ENCODE measurements at regions not wholly inside any gene's neighbourhood (a gene's known extent, or its start where the extent isn't known, plus 50 kb on each side); places are given as distances from the start of the nearest gene placed in this dataset.

DNA sequence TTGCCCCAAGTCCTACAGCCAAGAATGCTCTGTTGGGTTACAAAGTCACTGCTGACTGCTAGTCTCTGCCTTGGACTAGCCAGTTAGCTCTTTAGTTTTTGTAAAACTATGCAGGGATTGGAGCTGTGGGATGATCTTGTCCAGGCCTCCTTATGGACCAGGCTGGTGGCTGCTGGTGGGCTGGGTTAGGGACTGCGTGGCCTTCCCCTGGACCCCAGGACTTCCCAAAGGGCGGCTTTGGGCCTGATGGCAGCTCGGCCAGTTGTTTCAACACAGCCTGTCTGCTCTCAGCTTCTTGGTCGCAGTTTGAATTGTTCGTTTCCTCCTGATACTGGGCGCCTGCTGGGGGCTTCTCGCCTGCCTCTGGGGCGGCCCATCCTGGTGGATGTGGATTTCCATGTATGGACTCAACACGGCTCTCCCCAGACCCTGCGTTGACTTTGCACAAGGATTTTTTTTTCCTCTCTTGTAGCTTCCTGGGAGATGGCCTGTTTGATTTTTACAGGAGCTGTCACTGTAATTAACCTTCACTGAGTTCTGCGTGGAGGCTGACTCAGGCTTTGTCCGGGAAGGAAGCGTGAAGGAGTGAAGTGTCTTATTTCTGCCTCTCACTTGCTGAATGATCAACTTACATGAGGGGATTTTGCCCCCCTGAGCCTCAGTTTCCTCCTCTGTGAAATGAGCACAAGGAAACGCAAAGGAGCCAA, 91.9 kb upstream of the NEURL1B start:
- no peak for DNase-seq (ENCODE audit: low spot score)

GRCh38 chr5:172548311-172548731, 92.7 kb upstream of the NEURL1B start:
- DNase-seq (ENCODE audit: low spot score), result no peak

GRCh38 chr5:172546196-172546595, 91.9 kb upstream of the SH3PXD2B start:
- DNase-seq (ENCODE audit: low spot score), result no peak

GRCh38 chr5:172545291-172545801, 91.0 kb upstream of the SH3PXD2B start:
- no peak for DNase-seq (ENCODE audit: low spot score)

DNA sequence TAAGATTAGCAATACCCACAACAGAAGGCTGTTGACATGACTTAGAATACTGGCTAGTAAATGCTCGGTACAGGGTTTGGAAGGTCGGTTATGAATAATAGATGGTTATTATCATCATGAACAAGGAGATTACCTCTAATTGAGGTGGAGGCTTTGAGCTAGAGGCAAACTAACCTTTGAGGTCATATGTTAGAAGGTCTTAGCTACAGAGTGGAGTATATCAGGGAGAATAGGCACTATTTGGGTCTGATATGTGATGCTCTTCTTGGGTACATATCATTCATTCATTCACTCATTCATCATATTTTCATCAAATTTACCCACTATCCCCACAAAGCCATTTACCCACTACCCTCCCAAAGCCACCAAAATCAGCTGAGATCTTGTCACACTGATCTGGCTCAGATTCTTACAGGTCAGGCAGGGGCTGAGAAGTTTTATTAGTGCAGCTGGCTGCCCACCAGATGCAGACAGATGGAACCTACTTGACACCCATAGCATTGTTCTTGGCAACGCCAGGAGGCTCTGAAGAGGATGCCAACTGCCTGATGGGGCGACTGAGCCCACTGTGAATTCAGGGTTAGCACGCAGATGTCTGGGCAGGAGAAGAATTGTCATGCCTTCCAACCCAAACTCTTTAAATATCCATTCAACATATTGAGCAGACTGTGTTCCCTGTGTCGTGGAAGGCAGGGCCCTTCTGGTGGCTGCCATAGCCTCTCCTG, 90.2 kb upstream of the SH3PXD2B start:
- DNase-seq (ENCODE audit: low spot score), result no peak

DNA sequence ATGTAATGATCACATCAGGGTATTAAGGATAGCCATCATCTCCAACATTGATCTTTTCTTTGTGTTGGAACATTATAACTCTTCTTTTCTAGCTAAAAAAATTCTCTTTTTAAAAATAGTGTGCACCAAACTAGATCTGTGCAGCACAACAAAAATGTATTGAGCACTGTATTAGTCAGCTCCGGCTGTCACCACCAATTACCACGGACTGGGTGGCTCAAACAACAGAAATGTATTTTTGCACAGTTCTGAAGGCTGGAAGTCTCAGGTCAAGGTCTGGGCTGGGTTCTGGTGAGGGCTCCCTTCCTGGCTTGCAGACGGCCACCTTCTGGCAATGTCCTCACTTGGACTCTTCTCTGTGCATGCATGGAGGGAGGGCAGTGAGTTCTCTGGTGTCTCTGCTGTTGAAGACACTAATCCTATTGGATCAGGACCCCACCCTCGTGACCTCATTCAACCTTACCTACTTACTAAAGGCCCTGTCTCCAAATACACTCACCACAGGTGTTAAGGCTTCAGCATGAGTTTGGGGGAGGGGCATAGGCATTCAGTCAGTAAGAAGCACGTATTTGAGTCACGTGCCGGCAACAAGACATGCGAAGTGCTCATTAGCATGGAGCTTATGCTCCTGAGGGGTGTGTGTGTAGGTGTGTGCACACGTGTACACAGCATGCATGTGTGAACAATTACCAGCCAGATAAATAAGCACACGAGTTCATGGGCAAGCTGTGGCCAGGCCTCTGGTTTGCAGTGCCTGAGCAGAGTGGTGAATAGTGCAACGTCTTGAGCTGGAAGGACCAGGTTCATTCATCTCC, 89.4 kb upstream of the SH3PXD2B start:
- no peak for DNase-seq (ENCODE audit: low spot score)

DNA sequence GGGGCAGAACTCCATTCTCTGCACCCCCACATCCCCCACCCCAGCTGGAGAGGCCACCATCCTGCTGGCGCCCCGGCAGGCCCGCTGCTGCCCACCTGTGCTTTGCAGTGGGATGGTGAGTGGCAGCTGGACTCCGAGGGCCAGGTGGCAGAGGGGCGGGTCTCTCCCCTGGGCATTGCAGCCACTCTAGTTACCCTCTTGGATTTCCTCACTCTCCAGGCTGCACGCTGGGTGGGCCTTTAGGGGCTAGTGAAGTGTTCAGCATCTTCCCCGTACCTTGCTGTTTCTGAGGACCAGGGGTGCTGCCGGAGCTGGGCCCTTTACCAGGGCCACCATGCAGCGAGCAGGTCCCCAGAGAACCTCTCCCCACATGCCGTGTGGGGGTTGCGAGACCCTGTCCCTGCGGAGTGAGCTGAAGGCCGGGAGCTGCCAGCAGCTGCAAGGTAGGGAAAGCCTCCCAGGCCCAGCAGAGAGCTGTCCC, 88.4 kb upstream of the SH3PXD2B start:
- DNase-seq (ENCODE audit: low spot score), result peak; percentile 32

DNA sequence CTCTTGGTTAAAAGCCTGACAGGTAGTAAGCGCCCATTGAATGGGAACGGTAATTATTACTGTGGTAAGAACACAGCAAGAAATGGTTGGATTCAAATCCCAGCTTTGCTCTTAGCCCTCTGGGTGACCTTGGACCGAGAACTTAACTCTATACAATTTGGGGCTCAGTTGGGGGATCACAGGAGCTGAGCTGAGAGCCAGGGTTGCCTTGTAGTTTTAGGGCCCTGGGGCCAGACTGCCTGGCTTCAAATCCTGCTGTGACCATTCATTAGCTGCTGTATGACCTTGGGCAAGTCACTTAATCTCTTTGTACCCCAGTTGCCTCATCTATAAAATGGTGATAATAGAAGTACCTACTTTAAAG, 87.4 kb upstream of the SH3PXD2B start:
- peak; percentile 12 for DNase-seq (ENCODE audit: low spot score)

DNA sequence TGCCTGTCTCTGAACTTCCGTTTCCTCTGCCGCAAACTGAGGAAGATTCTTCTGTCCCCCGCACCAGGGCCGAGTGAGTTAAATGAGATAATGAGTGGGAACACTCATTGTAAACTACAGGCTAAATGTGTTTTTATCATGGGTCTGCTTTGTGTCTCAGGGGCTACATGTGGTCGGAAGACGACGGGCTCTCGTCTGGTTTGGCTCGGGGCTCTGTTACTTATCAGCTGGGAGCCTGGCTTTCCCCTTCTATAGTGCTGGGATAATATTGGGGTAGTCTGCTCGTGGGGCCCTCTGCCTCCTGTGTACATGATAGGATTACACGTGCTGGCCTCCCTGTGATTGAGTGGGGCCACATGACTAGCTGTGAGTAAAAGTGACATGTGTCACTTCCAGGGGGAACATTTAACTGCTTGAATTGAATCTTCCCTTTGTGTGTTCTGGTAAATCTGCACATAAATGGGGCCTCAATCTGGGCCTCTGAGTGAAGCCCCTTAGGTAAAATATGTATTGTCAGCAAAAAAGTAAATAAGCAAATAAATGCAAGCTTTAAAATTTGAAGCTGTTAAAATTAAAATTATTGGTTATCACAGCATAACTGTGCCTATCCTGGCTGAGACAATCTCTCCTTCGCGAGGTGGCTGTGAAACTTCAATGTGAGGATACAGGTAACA, 86.9 kb upstream of the SH3PXD2B start:
- peak; percentile 36 for DNase-seq (ENCODE audit: low spot score)

GRCh38 chr5:172540099-172540870, 86.0 kb upstream of the SH3PXD2B start:
- peak; percentile 20 for DNase-seq (ENCODE audit: low spot score)

DNA sequence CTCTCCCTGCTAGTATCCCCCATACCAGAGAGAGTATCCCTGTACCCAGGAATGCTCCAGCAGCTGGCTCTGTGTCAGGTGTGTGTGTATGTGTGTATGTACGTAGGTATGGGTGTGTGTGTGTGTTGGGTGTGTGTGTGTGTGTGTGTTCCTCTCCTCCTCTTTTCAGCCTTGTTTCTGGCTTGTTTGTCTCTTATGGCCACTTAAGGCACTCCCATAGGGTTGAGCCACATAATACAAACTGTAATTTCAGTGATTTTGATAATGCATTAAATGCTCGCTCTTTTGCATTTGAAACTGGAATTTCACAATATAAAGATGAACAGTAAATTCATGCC, 80.8 kb upstream of the SH3PXD2B start:
- no peak for DNase-seq (ENCODE audit: low spot score)

- peak; percentile 40 for DNase-seq (ENCODE audit: low spot score)
These were observed 80.1 kb upstream of the SH3PXD2B start for GRCh38 chr5:172534229-172535107.

DNA sequence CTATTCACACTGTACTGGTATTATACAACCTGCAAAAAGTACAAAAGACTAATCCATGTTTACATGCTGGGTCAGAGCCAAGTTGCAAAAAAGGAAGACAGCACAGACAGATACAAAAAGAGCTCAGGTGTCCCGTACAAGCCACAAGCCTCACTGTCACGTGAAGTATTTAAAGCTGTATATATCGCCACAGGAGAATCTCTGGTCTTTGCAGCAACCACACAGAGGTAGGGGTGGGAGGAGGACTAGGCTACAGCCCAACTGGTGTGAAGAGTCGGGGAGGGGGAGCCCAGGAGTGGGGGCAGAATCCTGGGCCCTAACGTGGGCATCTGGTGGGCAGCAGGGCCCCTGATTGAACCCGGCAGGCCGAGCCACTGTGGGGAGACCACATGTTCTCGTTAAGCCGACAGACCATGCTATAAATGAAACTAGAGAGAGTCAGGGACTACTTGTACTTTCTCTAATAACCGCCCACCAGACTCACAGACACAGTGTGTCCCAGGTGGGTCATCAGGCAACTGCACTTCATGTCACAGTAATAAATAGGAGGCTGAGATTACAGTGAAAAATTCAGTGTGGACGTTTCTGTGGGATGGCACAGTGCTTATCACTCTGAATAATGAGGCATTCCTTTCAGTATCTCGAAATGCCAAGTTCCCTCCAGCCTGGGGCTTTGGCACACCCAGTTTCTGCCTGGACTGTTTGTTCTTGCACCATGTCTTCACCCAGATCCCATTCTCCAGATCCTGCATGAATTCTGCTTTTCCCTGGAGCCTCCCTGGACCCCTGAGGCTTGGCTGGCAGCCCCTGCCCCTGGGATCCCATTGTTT, 79.3 kb upstream of the SH3PXD2B start:
- peak; percentile 34 for DNase-seq (ENCODE audit: low spot score)

- DNase-seq (ENCODE audit: low spot score), result peak; percentile 27
These were observed 78.7 kb upstream of the SH3PXD2B start for GRCh38 chr5:172533058-172533398.

DNA sequence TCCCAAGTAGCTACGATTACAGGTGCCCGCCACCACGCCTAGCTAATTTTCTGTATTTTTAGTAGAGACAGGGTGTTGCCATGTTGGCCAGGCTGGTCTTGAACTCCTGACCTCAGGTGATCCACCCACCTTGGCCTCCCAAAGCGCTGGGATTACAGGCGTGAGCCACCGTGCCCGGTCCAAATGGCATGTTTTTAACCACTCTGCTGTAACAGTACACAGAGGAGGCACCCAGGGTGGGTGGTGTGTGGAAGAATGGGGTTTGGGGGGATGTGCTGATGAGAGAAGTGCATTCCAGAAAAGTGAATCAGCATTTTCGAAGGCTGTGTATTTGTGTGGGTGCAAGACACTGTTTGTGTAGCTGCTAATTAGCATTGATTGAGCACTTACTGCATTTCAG, 78.1 kb upstream of the SH3PXD2B start:
- peak; percentile 28 for DNase-seq (ENCODE audit: low spot score)

DNA sequence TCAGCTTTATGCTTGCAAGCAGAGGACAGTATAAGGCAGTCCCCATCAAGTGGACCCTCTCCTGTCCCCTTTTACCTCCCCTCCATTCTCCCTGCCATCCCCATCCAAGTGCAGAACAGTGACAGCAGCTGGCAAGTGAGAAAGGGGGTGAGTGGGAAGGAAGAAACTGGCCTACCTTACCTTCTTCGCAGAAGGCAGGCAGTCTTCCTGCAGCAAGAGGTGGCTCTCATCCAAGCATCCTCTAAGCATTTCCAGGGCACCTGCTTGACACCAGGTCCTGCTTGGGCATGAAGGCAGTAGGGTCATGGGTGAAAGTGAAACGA, 77.3 kb upstream of the SH3PXD2B start:
- peak; percentile 22 for DNase-seq (ENCODE audit: low spot score)

DNA sequence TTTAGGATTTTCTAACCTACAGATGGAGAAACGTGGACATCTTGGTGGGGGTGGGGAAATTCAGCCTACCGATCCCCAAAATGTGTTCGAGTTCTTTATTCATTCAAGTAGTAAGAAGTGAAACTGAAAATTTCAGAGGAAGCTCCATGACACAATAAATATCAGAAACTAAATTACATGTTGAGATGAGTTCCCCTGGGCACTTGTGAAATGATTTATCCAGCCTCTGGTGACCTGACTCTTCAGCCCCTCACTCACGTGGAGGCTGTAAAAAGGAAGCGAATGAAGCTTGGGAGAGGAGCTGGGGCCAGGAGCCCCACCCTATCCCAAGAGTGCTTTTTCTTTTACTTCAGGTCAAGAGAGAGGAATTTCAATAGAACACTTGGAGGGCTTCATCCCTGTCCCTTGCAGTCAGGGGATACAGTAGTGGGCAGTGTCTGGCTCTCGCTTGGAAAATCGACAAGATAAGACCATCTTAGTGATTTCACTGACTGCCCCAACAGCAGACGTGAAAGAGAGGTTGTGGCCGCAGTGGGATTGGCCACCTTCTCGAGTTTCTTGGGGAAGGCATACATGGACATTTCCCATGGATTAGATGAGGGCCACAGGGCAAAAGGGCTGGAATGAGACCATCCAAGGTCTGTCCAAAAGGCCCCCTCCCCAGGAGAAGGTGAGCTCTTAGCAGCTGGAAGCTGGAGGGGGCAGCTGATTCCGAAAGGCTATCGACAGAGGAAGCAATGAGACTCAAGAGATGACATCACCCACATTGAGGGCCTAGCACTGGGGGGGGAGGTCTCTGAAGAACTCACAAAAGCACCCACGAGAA, 76.8 kb upstream of the SH3PXD2B start:
- DNase-seq (ENCODE audit: low spot score), result peak; percentile 22

- peak; percentile 26 for DNase-seq (ENCODE audit: low spot score)
These were observed 76.1 kb upstream of the SH3PXD2B start for GRCh38 chr5:172530406-172530805.

Data from ureter (tissue), 1 donor.